Body of pancreas (tissue), 4 donors: ENCODE measurements at regions not wholly inside any gene's neighbourhood (a gene's known extent, or its start where the extent isn't known, plus 50 kb on each side); places are given as distances from the start of the nearest gene placed in this dataset.

ENCODE experiments used
- POLR2A ChIP-seq, 3 donors: fragments of 450-650 bp; IDR thresholded peaks; one replicate each; pipeline ENCODE4 v1.6.1; 2016; ENCODE audit warnings: antibody characterized with exemption in 3 of 3, mild to moderate bottlenecking in 2 of 3
- TF ChIP-seq, protein P1 (sequence below), 7 experiments: fragments of 450-650 bp in 4 of 7; fragments of 200-600 bp in 3 of 7; sonication (generic) in 3 of 7; IDR thresholded peaks; one replicate each; pipeline ENCODE4 v1.5.1; 2016 to 2019; ENCODE audit warnings: antibody characterized with exemption in 7 of 7

DNA sequence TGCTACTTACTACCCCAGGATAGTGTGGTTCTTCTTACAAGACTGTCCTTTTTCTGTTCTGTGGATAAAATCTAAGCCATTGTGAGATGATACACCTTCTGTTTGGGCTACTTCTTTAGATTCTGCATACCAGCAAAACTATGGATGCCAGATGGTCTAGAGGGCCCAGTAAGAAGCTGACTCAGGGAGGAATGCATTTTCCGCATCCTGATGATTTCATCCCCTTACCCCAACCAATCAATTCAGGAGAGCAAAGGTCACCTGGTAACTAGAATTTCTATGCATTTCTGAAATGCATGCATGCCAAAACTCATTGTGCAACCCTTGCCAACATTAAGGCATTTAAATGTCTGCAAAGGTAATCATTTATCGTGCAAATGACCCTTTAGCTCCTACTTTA lies 285.7 kb upstream of the ZP4 start:
- no peak for TF ChIP-seq POLR2A (IDR thresholded peaks at IDR 0.05)
- TF ChIP-seq, protein P1, sequence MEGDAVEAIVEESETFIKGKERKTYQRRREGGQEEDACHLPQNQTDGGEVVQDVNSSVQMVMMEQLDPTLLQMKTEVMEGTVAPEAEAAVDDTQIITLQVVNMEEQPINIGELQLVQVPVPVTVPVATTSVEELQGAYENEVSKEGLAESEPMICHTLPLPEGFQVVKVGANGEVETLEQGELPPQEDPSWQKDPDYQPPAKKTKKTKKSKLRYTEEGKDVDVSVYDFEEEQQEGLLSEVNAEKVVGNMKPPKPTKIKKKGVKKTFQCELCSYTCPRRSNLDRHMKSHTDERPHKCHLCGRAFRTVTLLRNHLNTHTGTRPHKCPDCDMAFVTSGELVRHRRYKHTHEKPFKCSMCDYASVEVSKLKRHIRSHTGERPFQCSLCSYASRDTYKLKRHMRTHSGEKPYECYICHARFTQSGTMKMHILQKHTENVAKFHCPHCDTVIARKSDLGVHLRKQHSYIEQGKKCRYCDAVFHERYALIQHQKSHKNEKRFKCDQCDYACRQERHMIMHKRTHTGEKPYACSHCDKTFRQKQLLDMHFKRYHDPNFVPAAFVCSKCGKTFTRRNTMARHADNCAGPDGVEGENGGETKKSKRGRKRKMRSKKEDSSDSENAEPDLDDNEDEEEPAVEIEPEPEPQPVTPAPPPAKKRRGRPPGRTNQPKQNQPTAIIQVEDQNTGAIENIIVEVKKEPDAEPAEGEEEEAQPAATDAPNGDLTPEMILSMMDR (IDR thresholded peaks at IDR 0.05): no peak
